ENCODE measurements at regions not wholly inside any gene's neighbourhood (a gene's known extent, or its start where the extent isn't known, plus 50 kb on each side); places are given as distances from the start of the nearest gene placed in this dataset.

DNA sequence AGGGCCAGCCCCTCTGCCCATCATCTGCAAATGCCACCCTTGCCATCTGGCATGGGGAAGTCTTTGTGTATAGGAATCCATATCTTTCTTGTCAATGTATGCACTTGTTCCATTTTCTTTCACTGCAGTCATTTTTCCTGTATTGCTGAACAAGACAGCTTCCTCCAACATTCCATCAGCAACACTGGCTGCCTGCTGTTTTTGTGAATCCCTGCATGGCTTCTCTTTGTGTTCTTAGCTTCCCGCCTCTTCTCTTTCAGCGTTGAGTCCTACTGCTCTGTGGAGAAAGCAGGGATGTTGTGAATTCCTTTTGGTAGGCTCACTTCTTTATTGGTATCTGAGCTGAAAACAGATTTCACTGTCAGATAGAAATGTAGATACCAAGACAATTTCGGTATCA, 150.0 kb downstream of the LPIN1 start:
- Histone ChIP-seq H4K20me1 (ENCODE audit: insufficient read depth) (no peaks in the 10 kb centered on the region), H3K4me3 (replicated peaks in 1 of 2; ENCODE audit: low read depth in 1 of 2, low read length in 2 of 2) (no peak overlapping the region), H3K27me3 (ENCODE audit: insufficient read depth, low read length) (no peaks in the 10 kb centered on the region), H3K27ac (ENCODE audit: low read depth, low read length) (no peak overlapping the region), H3K79me2 (ENCODE audit: insufficient read depth, low read length) (no peaks in the 10 kb centered on the region), H3K4me2 (ENCODE audit: low read length) (no peak overlapping the region), H3K9ac (ENCODE audit: low read length) (no peak overlapping the region), H3K9me3 (ENCODE audit: control insufficient read depth in 1 of 2, insufficient read depth in 1 of 2, low read depth in 1 of 2, low read length in 2 of 2) (no peaks in the 10 kb centered on the region), H2AFZ (ENCODE audit: low read depth, low read length, poor library complexity, severe bottlenecking) (no peak overlapping the region), H3K36me3 (ENCODE audit: control insufficient read depth in 1 of 2, insufficient read depth in 2 of 2, low read length in 2 of 2) (no peaks in the 10 kb centered on the region), H3K9me2 (ENCODE audit: insufficient read depth) (no peaks in the 10 kb centered on the region), H3K4me1 (ENCODE audit: control insufficient read depth in 1 of 2, insufficient read depth in 2 of 2, low read length in 2 of 2) (no peaks in the 10 kb centered on the region)
- POLR2A ChIA-PET = no interaction called here
- TF ChIP-seq EGR1 (IDR thresholded peaks at IDR 0.05; ENCODE audit: low read depth) (no peak), FOSL1 (IDR thresholded peaks at IDR 0.05; ENCODE audit: low read depth) (no peak), ELF1 (IDR thresholded peaks at IDR 0.05; ENCODE audit: borderline replicate concordance, low read depth) (no peak), EZH2phosphoT487 (IDR thresholded peaks at IDR 0.05; ENCODE audit: borderline replicate concordance) (no peak), ZNF274 (IDR thresholded peaks at IDR 0.05; ENCODE audit: low read depth, low read length) (no peak), SIN3A (IDR thresholded peaks at IDR 0.05; ENCODE audit: low read depth) (no peak), EZH2 (IDR thresholded peaks at IDR 0.05) (no peak)
- DNase-seq (ENCODE audit: low read depth, low spot score) (no peak), ATAC-seq (no peak)
- intact Hi-C loops (cut with micrococcal nuclease) = no loop called here
- no TSS peak for BruUV-seq (replicated peaks)
- CTCF ChIA-PET = no interaction called here
- RAD21 ChIA-PET (ENCODE audit: low non-redundant PET in 1 of 2, low total read pairs in 2 of 2, uncharacterized antibody in 2 of 2, unreplicated experiment in 2 of 2) = no interaction called here

DNA sequence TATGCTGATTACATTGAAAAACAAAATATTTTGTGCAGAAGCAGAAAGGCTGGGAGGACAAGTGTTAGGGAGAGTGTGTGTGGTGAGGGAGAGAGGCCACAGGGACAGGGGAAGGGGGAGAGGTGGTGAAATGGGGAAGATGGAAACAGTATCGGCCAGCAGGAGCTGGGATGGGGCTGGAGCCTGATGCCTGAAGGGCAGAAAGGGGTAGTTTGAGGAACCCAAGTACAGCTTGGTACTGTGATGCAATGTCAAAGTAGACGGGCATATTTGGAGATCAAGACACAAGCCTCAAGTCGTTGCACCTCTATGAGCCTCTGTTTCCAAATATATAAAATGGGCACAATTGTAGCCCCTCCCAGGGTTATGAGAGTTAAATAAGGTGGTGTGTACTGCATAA, 152.1 kb downstream of the LPIN1 start:
- ATAC-seq = no peak
- Histone ChIP-seq H4K20me1 (ENCODE audit: insufficient read depth) (no peaks in the 10 kb centered on the region), H3K36me3 (ENCODE audit: control insufficient read depth in 1 of 2, insufficient read depth in 2 of 2, low read length in 2 of 2) (no peaks in the 10 kb centered on the region), H3K27me3 (ENCODE audit: insufficient read depth, low read length) (no peaks in the 10 kb centered on the region), H3K9ac (ENCODE audit: low read length) (no peak overlapping the region), H3K27ac (ENCODE audit: low read depth, low read length) (no peak overlapping the region), H3K4me3 (replicated peaks in 1 of 2; ENCODE audit: low read depth in 1 of 2, low read length in 2 of 2) (no peak overlapping the region), H3K4me1 (ENCODE audit: control insufficient read depth in 1 of 2, insufficient read depth in 2 of 2, low read length in 2 of 2) (no peaks in the 10 kb centered on the region), H2AFZ (ENCODE audit: low read depth, low read length, poor library complexity, severe bottlenecking) (no peak overlapping the region), H3K9me2 (ENCODE audit: insufficient read depth) (no peaks in the 10 kb centered on the region), H3K9me3 (ENCODE audit: control insufficient read depth in 1 of 2, insufficient read depth in 1 of 2, low read depth in 1 of 2, low read length in 2 of 2) (no peaks in the 10 kb centered on the region), H3K79me2 (ENCODE audit: insufficient read depth, low read length) (no peaks in the 10 kb centered on the region), H3K4me2 (ENCODE audit: low read length) (no peak overlapping the region)
- DNase-seq (ENCODE audit: low read depth, low spot score) = no peak
- RAD21 ChIA-PET (ENCODE audit: low non-redundant PET in 1 of 2, low total read pairs in 2 of 2, uncharacterized antibody in 2 of 2, unreplicated experiment in 2 of 2) = no interaction called here
- BruUV-seq (replicated peaks) = no TSS peak
- TF ChIP-seq REST (IDR thresholded peaks at IDR 0.05; ENCODE audit: low read depth) (no peak), ELF1 (IDR thresholded peaks at IDR 0.05; ENCODE audit: borderline replicate concordance, low read depth) (no peak), RAD21 (IDR thresholded peaks at IDR 0.05; ENCODE audit: low read depth) (no peak), EZH2phosphoT487 (IDR thresholded peaks at IDR 0.05; ENCODE audit: borderline replicate concordance) (no peak), POLR2A (IDR thresholded peaks at IDR 0.05; ENCODE audit: borderline replicate concordance, extremely low read depth, insufficient read depth, insufficient read length) (no peak)
- POLR2A ChIA-PET = no interaction called here
- intact Hi-C loops (cut with micrococcal nuclease) = no loop called here
- CTCF ChIA-PET = no interaction called here
